GM18498 (cell line): ENCODE measurements at regions not wholly inside any gene's neighbourhood (a gene's known extent, or its start where the extent isn't known, plus 50 kb on each side); places are given as distances from the start of the nearest gene placed in this dataset.
A peak's percentile ranks its signal among the peaks of the same experiment; 100 is the strongest.

ENCODE experiments used
- ATAC-seq: cut with Tn5 transposase; IDR thresholded peaks from one replicate; pipeline ENCODE4 v1.9.1; 2021; ENCODE audit warnings: mild to moderate bottlenecking, moderate library complexity; ENCODE audit not compliant: unreplicated experiment

DNA sequence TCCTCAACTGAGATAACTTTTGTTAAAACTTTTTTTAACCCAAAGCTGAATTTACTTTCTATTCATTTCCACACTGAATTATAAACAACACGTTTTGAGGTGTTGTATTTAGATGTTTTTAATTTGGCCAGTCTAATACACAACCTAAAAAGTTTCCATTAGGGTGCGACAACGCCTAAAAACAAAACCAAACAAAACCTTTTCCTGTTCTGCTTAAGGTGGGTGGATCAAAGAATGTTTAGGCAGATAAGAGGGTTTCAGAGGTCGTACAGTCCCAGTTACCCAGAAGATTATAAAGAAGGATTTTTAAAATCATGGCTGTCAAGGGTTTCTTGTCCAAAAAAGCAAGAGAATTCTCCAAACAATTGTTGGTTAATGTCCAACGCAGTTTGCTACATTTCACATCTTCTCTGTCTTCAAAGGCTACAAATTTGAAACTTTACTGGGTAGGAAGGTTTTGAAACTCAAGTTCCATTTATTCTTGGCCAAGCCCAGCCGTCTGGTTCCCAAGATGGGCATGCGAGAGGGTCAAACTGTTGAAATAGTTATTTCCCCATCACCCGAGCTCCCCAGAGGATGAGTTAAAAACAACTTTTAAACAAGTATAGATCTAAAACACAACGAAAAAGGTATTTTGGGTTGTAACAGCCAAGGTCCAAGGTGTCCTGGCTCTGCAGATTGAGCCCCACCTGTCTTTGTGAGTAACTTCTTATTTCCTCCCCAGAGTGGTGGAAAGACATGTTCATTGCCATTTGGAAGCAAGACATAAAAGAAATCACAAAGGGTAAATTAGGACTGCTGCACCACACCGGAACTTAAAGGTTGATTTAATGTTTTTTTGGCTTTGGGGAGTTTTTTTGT lies 122.8 kb upstream of the MAP3K1 start:
- no peak for ATAC-seq

DNA sequence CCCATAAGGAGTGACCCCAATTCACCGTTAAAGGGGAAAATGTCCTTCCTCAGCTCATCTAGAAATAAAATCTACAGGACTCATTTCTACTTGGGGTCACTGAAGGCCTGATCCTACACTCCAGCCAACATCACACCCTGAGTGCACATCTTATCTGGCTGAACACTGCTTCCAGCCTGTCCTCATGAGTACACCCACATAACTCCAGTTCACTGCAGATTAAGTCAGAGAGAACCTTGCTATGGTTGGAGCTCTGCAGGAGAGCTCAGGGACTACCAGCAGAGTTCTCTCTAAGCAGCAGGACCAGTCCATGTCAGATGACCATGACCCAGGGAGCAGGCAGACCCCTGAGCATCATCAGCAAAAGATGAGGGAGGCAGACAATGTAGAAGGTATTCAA lies 126.9 kb upstream of the MAP3K1 start:
- ATAC-seq: no peak

- ATAC-seq: peak; percentile 72
Observed at GRCh38 chr5:56686337-56687195, 128.8 kb upstream of the MAP3K1 start.

GRCh38 chr5:56685503-56686217 lies 129.7 kb upstream of the MAP3K1 start:
- ATAC-seq: peak; percentile 18

DNA sequence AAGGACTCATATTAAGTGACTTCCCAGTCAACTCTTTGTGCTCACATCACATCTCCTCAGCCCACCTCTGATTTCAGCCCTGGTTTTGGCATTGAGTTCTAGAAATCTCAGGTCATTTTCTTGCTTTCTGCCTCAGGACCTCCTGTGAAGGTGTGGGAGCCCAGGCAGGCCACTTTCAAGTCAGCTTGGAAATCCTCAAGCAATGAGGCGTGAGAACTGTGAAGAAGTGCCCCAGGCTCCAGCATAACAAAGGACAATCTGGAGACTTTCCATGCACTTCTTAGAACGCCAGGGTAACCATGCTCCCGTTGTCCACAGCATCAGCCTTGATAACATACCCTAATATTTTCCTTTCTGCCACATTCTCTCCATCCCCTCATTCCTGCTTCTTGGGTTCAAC lies 131.2 kb upstream of the MAP3K1 start:
- ATAC-seq: no peak

- no peak for ATAC-seq
Observed at GRCh38 chr5:56683733-56684132, 131.6 kb upstream of the MAP3K1 start.

GRCh38 chr5:56683281-56683680 lies 132.1 kb upstream of the MAP3K1 start:
- no peak for ATAC-seq

DNA sequence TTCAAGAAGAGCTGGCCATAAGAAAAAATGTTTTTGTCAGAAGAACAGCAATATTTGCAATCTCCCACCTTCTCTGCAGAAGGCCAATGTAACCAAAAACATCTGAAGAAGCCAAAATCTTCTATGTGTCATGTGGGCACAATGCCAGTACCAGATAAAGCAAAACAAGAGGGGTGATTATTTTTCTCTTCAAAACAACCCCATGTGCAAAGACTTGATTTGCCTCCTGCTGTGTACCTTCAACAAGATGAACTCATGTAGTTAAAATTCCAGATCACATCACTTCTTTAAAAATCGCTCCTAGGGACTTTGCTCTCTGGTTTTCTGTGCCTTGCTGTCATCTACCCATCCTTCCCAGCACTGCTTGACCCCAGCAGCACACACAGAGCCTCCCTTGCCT lies 134.0 kb upstream of the MAP3K1 start:
- no peak for ATAC-seq

DNA sequence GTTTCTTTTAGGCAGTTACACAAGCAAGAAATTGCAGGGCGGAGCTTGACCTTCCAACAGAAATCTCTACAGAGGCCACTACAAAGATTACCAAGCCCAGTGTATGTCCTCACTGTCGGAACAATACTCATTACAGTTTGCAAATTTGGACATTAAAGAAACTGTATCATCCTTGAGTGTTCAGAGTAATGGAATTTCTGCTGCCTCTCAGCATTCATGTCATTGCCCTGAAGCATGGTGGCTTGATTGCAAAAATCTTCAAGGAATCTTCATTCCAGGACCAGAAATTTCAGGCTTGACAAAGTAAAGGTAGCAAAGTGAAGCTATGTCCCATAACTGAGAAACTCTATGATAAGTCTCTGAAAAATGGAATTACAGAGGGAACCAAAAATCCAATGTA lies 134.6 kb upstream of the MAP3K1 start:
- no peak for ATAC-seq

GRCh38 chr5:56677690-56678305 lies 137.6 kb upstream of the MAP3K1 start:
- no peak for ATAC-seq

GRCh38 chr5:56676091-56676768 lies 139.1 kb upstream of the MAP3K1 start:
- ATAC-seq: no peak

- no peak for ATAC-seq
Observed at GRCh38 chr5:56674441-56674840, 140.9 kb upstream of the MAP3K1 start.

- no peak for ATAC-seq
Observed at GRCh38 chr5:56673171-56673570, 142.2 kb upstream of the MAP3K1 start.

- no peak for ATAC-seq
Observed at GRCh38 chr5:56671571-56671970, 143.8 kb upstream of the MAP3K1 start.

DNA sequence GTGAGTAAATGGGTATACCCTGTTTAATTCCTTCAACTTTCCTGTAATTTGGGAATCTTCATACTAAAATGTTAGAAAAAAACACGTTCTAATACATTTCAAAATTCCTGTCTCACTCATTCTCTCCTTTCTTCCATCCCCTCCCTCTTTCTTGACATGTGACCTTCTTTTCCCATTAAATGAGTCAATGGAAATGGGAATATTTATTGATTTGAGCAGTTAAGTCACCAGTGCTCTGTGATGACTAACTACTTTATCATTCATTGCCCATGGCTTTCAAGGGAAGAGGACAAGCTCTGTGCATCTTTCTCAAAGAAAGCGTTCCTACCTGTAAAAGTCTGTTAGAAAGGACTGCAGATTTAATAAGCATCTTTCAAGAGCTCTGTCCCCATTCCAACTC lies 144.4 kb upstream of the MAP3K1 start:
- ATAC-seq: no peak

GRCh38 chr5:56669534-56670483 lies 145.5 kb upstream of the MAP3K1 start:
- ATAC-seq: peak; percentile 97

- ATAC-seq: no peak
Observed at GRCh38 chr5:56668996-56669395, 146.4 kb upstream of the MAP3K1 start.

DNA sequence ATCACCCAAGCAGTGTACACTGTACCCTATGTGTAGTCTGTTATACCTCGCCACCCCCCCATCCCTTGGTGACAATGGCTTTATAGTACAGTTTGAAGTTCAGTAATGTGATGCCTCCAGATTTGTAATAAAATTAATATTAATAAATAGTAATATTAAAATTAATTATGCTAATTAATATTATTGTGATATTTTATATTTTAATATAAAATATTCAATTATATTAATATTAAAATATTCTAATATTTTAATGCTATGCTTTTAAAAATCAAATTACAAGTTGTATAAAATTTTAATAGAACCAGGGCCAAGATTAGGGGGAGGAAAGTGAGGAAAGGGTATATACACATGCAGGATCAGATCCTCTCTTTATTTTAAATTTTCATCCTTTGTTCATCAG lies 147.7 kb upstream of the MAP3K1 start:
- ATAC-seq: no peak

DNA sequence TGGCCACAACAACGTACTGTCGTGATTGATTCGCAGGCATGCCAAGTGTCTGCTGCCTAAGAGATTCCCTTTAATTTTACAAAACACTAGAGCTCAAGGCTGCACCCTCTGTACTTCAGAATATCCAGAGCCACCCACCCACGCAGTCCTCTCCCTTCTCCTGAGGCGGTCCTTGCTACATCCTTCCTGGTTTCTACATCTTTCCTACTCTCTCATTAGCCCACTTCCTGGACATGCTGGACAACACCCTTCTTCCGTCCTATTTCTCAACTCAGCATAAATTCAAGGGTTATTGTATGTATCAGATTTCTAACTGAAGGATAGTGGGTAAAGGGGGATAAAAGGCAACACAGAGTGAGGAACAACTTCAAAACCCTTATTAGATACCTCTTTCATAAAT lies 148.4 kb upstream of the MAP3K1 start:
- ATAC-seq: no peak
